ENCODE measurements at regions not wholly inside any gene's neighbourhood (a gene's known extent, or its start where the extent isn't known, plus 50 kb on each side); places are given as distances from the start of the nearest gene placed in this dataset.

DNA sequence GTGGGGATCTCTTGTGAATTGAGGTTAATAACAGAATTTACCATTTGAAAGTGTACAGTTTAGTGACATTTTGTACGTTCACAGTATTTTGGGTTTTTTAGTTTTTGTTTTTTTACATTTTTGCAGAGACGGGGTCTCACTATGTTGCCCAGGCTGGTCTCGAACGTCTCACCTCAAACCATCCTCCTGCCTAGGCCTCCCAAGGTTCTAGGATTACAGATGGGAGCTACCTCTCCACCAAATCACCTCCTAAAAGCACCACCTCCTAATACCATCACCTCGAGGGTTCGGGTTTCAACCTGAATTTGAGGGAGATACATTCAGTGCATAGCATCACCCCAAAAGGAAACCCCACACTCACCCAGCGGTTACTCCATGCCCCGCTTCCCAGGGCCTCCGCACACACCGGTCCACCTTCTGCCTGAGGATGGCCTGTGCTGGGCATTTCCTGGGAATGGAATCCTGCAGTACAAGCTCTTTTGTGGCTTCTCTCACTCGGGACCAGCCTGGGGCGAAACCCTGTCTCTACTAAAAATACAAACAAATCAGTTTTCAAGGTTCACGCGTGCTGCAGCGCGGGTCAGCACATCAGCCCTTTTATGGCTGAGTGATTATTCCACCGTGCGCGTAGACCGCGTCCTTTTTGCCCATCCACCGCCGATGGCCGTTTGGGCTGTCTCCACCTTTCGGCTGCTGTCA is 182.7 kb upstream of the CIBAR2 start:
- FAIRE-seq (no peak), DNase-seq (ENCODE audit: low read depth) (no peak)
- TF ChIP-seq, protein P1, sequence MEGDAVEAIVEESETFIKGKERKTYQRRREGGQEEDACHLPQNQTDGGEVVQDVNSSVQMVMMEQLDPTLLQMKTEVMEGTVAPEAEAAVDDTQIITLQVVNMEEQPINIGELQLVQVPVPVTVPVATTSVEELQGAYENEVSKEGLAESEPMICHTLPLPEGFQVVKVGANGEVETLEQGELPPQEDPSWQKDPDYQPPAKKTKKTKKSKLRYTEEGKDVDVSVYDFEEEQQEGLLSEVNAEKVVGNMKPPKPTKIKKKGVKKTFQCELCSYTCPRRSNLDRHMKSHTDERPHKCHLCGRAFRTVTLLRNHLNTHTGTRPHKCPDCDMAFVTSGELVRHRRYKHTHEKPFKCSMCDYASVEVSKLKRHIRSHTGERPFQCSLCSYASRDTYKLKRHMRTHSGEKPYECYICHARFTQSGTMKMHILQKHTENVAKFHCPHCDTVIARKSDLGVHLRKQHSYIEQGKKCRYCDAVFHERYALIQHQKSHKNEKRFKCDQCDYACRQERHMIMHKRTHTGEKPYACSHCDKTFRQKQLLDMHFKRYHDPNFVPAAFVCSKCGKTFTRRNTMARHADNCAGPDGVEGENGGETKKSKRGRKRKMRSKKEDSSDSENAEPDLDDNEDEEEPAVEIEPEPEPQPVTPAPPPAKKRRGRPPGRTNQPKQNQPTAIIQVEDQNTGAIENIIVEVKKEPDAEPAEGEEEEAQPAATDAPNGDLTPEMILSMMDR (IDR thresholded peaks at IDR 0.05; ENCODE audit: insufficient read depth, low read length, severe bottlenecking), result no peak
- Histone ChIP-seq H3K36me3 (ENCODE audit: control insufficient read depth, insufficient read depth, low read length) (no peaks in the 10 kb centered on the region), H3K27me3 (ENCODE audit: control insufficient read depth, insufficient read depth, low read length) (no peaks in the 10 kb centered on the region), H3K4me3 (ENCODE audit: low read depth, low read length) (no peak overlapping the region)

DNA sequence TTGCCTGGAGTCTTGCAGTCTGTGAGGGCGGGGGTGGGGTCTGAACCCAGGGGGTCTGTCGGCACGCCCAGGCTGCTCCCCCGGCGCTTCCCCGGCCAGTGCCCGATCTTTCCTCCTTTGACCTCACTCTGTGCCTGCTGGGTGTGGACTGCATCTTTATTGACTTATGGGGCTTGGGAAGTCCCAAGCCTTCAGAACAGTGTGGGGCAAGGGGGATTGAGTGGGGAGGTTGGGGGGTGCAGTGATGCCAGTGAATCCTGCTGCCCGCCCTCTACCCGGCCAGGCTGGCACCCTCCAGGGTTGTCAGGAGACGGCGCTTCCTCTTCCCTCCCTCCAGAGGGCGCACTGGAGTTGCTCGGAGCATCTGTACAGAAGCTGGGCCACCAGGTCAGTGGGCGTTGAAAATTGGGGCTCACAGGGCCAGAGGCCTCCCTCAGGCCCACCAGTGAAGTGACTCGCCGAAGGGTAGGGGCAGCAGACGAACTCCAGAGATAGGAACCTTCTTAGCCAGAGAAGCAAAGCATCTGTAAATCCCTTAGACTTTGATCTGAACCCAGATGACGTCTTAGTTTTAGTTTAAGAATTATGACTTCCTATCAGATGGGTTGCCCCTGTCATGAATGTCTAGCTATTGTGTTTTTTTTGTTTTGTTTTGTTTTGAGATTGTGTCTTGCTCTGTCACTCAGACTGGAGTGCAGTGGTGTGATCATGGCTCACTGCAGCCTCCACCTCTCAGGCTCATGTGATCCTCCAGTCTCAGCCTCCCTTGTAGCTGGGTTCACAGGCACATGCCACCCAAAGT is 184.8 kb upstream of the CIBAR2 start:
- Histone ChIP-seq H3K27me3 (ENCODE audit: control insufficient read depth, insufficient read depth, low read length) (no peaks in the 10 kb centered on the region), H3K36me3 (ENCODE audit: control insufficient read depth, insufficient read depth, low read length) (no peaks in the 10 kb centered on the region), H3K4me3 (ENCODE audit: low read depth, low read length) (no peak overlapping the region)
- DNase-seq (ENCODE audit: low read depth), result peak; percentile 17
- TF ChIP-seq, protein P1 (IDR thresholded peaks at IDR 0.05; ENCODE audit: insufficient read depth, low read length, severe bottlenecking), result peak; percentile 91
- no peak for FAIRE-seq

DNA sequence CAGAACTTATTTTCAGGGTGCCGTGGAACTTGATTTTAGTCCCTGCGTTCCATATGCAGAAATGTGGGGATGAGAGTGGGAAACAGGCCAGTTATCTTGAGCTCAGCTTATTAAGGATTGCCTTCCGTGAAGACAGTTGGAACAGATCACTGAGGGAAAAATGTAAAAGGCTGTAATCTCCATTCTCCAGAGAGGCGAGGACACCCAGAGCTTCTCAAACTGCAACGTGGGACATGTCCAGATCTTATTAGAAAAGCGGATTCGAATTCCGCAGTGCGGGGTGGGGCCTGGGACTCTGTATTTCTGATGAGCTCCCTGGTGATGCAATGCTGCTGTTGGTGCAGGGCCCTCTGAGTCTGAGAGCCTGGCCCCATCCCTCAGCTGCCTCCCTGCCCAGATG is 185.6 kb upstream of the CIBAR2 start:
- DNase-seq (ENCODE audit: low read depth) (no peak), FAIRE-seq (no peak)
- no peaks in the 10 kb centered on the region for H3K36me3 ChIP-seq (ENCODE audit: control insufficient read depth, insufficient read depth, low read length)
- TF ChIP-seq, protein P1 (IDR thresholded peaks at IDR 0.05; ENCODE audit: insufficient read depth, low read length, severe bottlenecking), result no peak
- H3K4me3 ChIP-seq (ENCODE audit: low read depth, low read length), result no peak overlapping the region
- no peaks in the 10 kb centered on the region for H3K27me3 ChIP-seq (ENCODE audit: control insufficient read depth, insufficient read depth, low read length)

DNA sequence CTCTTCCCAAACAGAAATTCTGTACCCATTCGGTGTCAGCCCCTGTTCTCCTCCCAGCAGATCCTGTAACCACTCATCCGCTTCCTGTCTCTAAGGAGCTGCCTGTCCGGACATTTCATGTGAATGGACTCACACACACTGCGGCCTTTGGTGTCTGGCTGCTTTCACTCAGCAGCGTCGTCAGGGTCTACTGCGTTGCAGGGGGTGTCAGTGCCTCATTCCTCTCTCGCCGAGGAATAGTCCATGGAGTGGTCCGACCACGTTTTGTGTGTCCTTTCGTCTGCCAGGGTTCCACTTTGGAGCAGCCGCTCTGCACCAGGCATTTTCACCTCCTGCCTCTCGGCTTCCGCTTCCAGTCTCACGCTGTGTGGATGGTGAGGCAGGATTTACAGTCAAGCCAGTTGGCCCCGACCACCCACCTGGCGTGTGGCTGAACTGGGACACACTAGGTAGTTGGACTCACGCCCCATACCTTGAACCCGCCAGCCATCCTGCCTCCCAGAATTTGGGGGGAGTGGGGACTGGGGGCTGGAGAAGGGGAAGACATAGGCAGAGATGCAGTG is 188.2 kb upstream of the CIBAR2 start:
- Histone ChIP-seq H3K4me3 (ENCODE audit: low read depth, low read length) (no peak overlapping the region), H3K36me3 (ENCODE audit: control insufficient read depth, insufficient read depth, low read length) (no peaks in the 10 kb centered on the region), H3K27me3 (ENCODE audit: control insufficient read depth, insufficient read depth, low read length) (no peaks in the 10 kb centered on the region)
- DNase-seq (ENCODE audit: low read depth) (peak; percentile 17), FAIRE-seq (no peak)
- TF ChIP-seq, protein P1 (IDR thresholded peaks at IDR 0.05; ENCODE audit: insufficient read depth, low read length, severe bottlenecking), result no peak

DNA sequence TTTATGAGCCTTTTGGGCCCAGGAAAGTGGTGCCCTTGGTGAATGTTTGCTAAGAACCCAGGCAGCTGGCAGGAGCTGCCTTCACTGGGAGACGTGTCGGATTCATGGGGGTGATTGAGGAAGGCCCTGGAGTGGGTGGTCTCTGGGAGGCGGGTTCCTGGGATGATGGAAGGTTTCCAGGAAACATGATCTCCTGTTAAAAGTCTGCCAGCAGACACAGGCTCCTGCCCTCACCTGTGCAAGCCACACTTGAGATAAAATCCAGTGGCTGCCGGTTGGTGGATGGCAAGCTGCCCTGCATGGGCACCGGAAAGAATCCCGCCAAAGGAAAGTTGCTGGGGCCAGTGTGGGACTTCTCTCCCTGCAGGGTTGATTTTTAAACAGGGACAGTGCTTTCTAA is 189.0 kb upstream of the CIBAR2 start:
- no peak for DNase-seq (ENCODE audit: low read depth)
- no peaks in the 10 kb centered on the region for H3K36me3 ChIP-seq (ENCODE audit: control insufficient read depth, insufficient read depth, low read length)
- H3K4me3 ChIP-seq (ENCODE audit: low read depth, low read length), result no peak overlapping the region
- no peak for FAIRE-seq
- TF ChIP-seq, protein P1 (IDR thresholded peaks at IDR 0.05; ENCODE audit: insufficient read depth, low read length, severe bottlenecking), result no peak
- H3K27me3 ChIP-seq (ENCODE audit: control insufficient read depth, insufficient read depth, low read length), result no peaks in the 10 kb centered on the region

Data from bronchial epithelial cell (primary cell).